ENCODE measurements at regions not wholly inside any gene's neighbourhood (a gene's known extent, or its start where the extent isn't known, plus 50 kb on each side); places are given as distances from the start of the nearest gene placed in this dataset.

GRCh38 chr5:76030343-76030742 lies 52.8 kb upstream of the SV2C start:
- ATAC-seq (no peak), DNase-seq (ENCODE audit: low spot score) (no peak)
- intact Hi-C loops (cut with DNase I) = no loop called here

GRCh38 chr5:76029739-76030138 lies 53.4 kb upstream of the SV2C start:
- intact Hi-C loops (cut with DNase I) = no loop called here
- DNase-seq (ENCODE audit: low spot score) = no peak
- ATAC-seq = no peak

GRCh38 chr5:76025790-76026189 lies 57.4 kb upstream of the SV2C start:
- no peak for ATAC-seq
- intact Hi-C loops (cut with DNase I) = no loop called here
- no peak for DNase-seq (ENCODE audit: low spot score)

GRCh38 chr5:76025069-76025468 lies 58.1 kb upstream of the SV2C start:
- no peak for ATAC-seq
- intact Hi-C loops (cut with DNase I) = no loop called here
- DNase-seq (ENCODE audit: low spot score) = no peak

GRCh38 chr5:76022611-76023010 lies 60.6 kb upstream of the SV2C start:
- intact Hi-C loops (cut with DNase I) = no loop called here
- DNase-seq (ENCODE audit: low spot score) = no peak
- no peak for ATAC-seq

GRCh38 chr5:76021936-76022584 lies 61.1 kb upstream of the SV2C start:
- intact Hi-C loops (cut with DNase I) = no loop called here
- no peak for ATAC-seq
- DNase-seq (ENCODE audit: low spot score) = no peak

- ATAC-seq (no peak), DNase-seq (ENCODE audit: low spot score) (no peak)
- intact Hi-C loops (cut with DNase I) = no loop called here
Observed at GRCh38 chr5:76016258-76016657, 66.9 kb upstream of the SV2C start.

GRCh38 chr5:76014005-76014404 lies 69.2 kb upstream of the SV2C start:
- ATAC-seq = no peak
- intact Hi-C loops (cut with DNase I) = no loop called here

GRCh38 chr5:76007904-76008303 lies 75.3 kb upstream of the SV2C start:
- intact Hi-C loops (cut with DNase I) = no loop called here
- no peak for ATAC-seq

More at GRCh38 chr5:76014005-76014404, 69.2 kb upstream of the SV2C start:
- no peak for DNase-seq (ENCODE audit: low spot score)

GRCh38 chr5:76000582-76000981 lies 82.6 kb upstream of the SV2C start:
- intact Hi-C loops (cut with DNase I) = no loop called here
- DNase-seq (ENCODE audit: low spot score) (no peak), ATAC-seq (no peak)

More at GRCh38 chr5:76007904-76008303, 75.3 kb upstream of the SV2C start:
- DNase-seq (ENCODE audit: low spot score) = no peak

- ATAC-seq (no peak), DNase-seq (ENCODE audit: low spot score) (no peak)
- intact Hi-C loops (cut with DNase I) = no loop called here
Observed at GRCh38 chr5:75993643-75994520, 89.3 kb upstream of the SV2C start.

GRCh38 chr5:75993183-75993582 lies 90.0 kb upstream of the SV2C start:
- intact Hi-C loops (cut with DNase I) = no loop called here
- DNase-seq (ENCODE audit: low spot score) (no peak), ATAC-seq (no peak)

GRCh38 chr5:75992753-75993152 lies 90.4 kb upstream of the SV2C start:
- DNase-seq (ENCODE audit: low spot score) (no peak), ATAC-seq (no peak)
- intact Hi-C loops (cut with DNase I) = no loop called here

- DNase-seq (ENCODE audit: low spot score) = no peak
Observed at GRCh38 chr5:75985077-75985476, 98.1 kb upstream of the SV2C start.

GRCh38 chr5:75975496-75975895 lies 107.7 kb upstream of the SV2C start:
- intact Hi-C loops (cut with DNase I) = no loop called here
- DNase-seq (ENCODE audit: low spot score) = no peak
- ATAC-seq = no peak

More at GRCh38 chr5:75985077-75985476, 98.1 kb upstream of the SV2C start:
- no peak for ATAC-seq
- intact Hi-C loops (cut with DNase I) = no loop called here

- no peak for DNase-seq (ENCODE audit: low spot score)
- intact Hi-C loops (cut with DNase I) = no loop called here
- no peak for ATAC-seq
Observed at GRCh38 chr5:75965292-75965691, 117.9 kb upstream of the SV2C start.

GRCh38 chr5:75964008-75964407 lies 119.2 kb upstream of the SV2C start:
- no peak for DNase-seq (ENCODE audit: low spot score)
- ATAC-seq = peak; percentile 53
- intact Hi-C loops (cut with DNase I) = no loop called here

- DNase-seq (ENCODE audit: low spot score) (no peak), ATAC-seq (no peak)
- intact Hi-C loops (cut with DNase I) = no loop called here
Observed at GRCh38 chr5:75963554-75963953, 119.6 kb upstream of the SV2C start.

GRCh38 chr5:75961818-75962217 lies 121.4 kb upstream of the SV2C start:
- DNase-seq (ENCODE audit: low spot score) (no peak), ATAC-seq (no peak)
- intact Hi-C loops (cut with DNase I) = no loop called here

GRCh38 chr5:75960129-75960528 lies 123.1 kb upstream of the SV2C start:
- intact Hi-C loops (cut with DNase I) = no loop called here
- DNase-seq (ENCODE audit: low spot score) (no peak), ATAC-seq (no peak)

GRCh38 chr5:75952963-75953362 lies 130.2 kb upstream of the SV2C start:
- intact Hi-C loops (cut with DNase I) = no loop called here
- ATAC-seq (no peak), DNase-seq (ENCODE audit: low spot score) (no peak)

All from sciatic nerve (tissue), 2 donors.